ENCODE measurements at regions not wholly inside any gene's neighbourhood (a gene's known extent, or its start where the extent isn't known, plus 50 kb on each side); places are given as distances from the start of the nearest gene placed in this dataset.
A peak's percentile ranks its signal among the peaks of the same experiment; 100 is the strongest.
"Not testable (repeated sequence)": the region's sequence is repeated elsewhere in the genome, so short reads cannot be mapped to it uniquely, and the experiment has no call there.

DNA sequence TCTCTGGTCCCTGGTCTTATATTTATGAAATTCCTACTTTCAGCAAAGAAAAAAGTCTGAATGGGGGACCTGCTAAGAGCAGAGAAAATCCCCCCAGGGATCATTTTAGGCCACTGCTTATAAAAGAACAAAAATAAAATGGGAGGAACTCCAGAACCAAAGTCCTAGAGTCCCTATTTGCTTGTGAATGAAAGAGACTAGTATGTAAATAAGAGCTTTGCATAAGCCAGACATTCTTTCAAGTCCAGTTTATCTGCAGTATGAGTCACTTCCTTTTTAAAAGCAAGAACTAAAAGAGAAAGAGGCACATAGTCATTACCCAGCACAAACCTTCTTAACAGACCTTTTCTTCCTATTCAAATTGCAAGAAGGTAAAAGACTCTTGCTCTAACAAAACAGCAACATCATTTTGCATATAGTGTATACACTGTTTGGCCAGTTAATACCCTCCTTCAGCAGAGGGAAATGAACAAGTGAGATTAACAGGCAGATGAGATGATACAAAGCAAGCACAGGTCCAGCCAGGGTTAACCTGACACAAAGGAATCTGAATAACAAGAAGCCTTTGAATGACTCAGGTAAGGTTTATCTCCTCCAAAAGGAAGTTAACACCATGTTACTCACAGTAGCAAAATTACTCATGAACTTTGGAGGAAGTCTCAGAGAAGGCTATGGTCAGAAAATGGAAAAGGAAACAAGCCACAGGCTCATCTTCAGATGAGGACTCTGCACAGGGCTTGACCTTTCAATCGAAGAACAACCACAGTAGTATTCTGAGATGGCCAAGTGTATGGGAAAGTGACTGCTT lies 87.3 kb downstream of the PHLDA1 start:
- no peak for DNase-seq (ENCODE audit: low read depth in 2 of 2)

DNA sequence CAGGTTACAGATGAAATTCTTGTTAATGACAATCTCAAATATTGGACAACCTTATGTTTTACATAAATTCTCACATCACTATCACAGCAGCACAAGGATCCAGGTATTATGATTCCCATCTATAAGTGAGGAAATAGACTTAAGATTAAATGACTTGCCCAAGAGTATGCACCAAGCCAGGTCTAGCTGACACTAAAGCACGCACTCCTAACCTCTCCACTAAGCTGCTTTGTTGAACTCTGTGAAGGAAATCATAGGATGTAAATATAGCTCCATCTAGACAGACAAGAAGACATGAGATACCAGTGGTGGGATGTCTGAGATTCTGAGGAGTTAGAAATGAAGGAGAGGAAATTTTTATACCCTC lies 87.9 kb downstream of the PHLDA1 start:
- DNase-seq (ENCODE audit: low read depth in 2 of 2), result no peak

DNA sequence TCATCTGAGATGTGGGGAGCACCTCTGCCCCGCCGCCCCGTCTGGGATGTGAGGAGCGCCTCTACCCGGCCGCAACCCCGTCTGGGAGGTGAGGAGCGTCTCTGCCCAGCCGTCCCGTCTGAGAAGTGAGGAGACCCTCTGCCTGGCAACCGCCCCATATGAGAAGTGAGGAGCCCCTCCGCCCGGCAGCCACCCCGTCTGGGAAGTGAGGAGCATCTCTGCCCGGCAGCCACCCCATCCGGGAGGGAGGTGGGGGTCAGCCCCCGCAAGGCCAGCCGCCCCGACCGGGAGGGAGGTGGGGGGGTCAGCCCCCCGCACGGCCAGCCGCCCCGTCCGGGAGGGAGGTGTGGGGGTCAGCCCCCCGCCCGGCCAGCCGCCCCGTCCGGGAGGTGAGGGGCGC lies 89.9 kb downstream of the PHLDA1 start:
- not testable (repeated sequence) for DNase-seq (ENCODE audit: low read depth in 2 of 2)

DNA sequence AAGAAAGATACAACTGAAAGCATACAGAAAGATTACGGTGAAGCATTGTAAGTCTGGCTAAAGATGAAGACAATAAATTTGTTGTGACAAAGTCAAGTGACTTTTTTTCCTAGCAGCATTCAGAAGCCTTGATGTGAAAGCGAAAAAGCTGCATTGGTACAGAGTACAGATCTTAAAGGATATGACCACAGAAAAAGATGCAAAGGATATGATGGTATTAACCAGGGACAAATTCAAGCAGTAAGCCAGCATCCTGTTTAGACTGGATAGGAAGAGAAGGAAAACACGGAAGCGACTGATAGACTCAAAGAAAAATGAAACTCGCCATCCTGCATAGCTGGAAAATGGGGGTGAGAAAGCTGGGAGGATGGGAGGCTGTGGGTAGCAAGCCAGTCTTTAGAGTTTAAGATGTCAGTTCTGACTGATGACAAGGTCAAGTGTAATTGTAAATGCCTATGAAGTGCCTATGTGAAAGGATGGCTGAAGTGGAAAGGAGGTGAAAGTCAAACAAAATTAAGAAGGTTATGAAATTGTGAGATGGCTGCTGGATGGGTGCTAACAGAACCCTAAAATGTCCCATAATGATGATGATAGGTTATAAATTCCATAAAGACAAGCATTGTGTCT lies 92.4 kb downstream of the PHLDA1 start:
- no peak for DNase-seq (ENCODE audit: low read depth in 2 of 2)

DNA sequence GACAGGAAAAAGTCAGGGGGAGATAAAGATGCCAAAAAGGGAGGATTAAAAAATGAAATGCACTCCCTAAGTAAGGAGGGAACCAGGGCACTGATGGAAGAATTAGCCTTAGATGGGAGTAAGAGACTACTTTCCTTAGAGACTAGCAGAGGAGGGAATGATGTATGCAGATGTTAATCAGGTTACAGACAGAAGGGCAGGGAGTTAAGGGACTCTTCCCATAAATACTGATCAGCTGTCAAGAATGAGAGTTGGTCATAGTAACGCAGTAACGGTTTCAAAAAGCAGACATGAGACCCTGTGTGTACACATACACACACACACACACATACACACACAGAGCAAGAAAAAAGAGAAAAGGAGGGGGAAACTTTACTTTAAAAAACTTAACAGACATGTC lies 93.4 kb downstream of the PHLDA1 start:
- no peak for DNase-seq (ENCODE audit: low read depth in 2 of 2)

GRCh38 chr12:75937486-75937885 lies 94.1 kb downstream of the PHLDA1 start:
- DNase-seq (ENCODE audit: low read depth in 2 of 2), result no peak

DNA sequence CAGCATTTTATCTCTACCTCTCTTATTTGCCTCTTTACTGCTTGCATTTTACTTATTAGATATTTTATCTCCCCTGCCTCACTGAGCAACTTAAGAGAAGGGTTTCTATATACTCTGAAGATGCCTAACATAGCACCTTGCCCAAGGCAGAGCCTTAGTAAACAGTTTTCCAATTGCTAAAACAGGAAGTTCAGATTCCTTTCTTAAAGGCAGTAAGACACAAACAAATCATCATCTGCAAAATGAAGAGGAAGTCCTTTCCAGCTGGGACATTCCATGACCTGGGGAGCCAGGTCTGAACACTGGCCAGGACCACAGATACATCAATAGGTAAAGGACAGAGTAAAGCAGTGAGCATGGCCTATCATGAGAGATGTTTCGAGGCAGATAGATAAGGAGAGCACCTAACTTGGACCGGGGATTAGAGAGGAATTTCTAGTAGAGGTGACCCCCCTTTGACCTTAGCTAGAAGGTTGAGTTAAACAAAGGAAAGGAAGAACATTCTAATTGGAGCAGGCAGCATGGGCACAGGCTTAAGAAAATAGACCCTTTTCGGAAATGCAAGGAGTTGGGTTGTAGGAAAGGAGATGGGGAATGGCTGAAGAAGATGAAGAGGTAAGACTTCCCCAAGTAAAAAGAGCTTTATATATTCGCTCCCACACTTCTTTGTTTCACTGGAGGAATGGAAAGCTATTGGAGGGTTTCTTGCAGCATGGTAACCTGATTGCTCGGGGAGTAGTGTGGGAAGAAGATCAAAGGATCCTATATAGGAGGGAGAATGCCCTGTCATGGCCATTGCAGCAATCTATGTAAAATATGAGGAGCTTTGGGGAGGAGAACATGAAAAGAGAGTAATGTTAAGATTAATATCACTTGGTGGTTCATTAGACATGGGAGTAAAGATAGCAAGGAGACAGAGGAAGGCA lies 94.8 kb downstream of the PHLDA1 start:
- no peak for DNase-seq (ENCODE audit: low read depth in 2 of 2)

DNA sequence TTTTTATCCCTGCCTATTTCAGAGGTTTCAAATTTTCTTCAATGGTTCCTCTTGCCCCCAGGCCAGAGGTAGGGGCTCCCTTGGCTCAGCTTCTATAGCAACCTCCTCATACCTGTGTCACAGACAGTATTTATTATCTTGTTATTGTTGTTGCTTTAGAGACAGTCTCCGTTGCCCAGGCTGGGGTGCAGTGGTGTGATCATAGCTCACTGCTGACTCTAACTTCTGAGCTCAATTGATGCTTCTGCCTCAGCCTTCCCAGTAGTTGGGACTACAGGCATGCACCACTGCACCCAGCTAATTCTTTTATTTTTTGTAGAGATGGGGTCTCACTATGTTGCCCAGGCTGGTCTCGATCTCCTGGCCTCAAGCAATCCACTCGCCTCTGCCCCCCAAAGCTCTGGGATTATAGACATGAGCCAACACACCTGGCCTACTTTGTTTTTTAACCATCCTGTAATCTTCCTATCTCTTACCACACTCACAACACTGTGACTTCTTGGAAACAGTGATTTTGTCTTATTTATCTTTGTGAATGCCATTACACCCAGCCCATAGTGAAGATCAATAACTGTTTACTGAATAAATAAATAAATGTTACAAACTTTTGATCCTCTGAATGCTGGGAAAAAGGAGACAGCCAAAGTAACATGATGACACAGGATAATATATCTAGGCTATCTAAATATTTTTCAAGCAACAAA lies 95.9 kb downstream of the PHLDA1 start:
- DNase-seq (ENCODE audit: low read depth in 2 of 2), result no peak

DNA sequence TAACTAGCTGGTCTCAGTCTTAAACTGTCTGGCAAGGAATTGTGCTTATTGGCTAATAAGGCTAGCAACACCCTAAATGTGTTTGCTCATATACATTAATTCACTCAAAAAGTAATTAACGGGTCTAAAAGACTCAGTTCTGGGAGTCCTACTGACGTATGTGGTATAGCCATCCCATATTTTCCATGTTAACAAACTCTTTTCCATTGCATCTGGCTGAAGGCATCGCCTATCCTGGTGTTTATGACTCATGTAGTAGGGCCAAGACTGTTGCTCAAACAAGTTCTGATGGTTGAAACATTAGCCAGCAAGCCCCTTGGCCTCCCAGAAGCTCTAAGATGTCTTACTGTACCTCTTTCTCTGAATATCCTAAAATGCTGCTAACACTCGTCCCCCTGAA lies 98.5 kb downstream of the PHLDA1 start:
- no peak for DNase-seq (ENCODE audit: low read depth in 2 of 2)

DNA sequence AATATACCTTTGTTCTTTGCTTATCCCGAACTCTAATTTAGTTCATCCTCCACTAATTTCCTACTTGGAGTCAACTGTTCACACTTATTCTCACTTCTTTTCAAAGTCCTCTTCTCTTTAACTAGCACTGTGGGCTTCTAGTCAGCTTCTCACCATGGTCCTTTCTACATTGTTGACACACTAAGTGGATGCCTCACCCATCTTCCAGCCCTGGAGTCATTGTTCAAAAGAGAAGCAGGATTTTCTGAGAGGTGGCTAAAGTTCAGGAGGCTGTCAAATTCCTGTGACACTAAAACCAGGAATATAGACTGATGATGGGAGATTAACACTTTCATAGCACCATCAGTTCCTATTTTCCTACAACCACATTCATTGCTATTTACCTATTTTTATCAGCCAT lies 99.3 kb downstream of the PHLDA1 start:
- DNase-seq (ENCODE audit: low read depth in 2 of 2), result no peak

GRCh38 chr12:75923964-75924666 lies 107.5 kb downstream of the PHLDA1 start:
- DNase-seq (ENCODE audit: low read depth in 2 of 2), result no peak

- no peak for DNase-seq (ENCODE audit: low read depth in 2 of 2)
Measured at GRCh38 chr12:75922944-75923642, 108.5 kb downstream of the PHLDA1 start.

DNA sequence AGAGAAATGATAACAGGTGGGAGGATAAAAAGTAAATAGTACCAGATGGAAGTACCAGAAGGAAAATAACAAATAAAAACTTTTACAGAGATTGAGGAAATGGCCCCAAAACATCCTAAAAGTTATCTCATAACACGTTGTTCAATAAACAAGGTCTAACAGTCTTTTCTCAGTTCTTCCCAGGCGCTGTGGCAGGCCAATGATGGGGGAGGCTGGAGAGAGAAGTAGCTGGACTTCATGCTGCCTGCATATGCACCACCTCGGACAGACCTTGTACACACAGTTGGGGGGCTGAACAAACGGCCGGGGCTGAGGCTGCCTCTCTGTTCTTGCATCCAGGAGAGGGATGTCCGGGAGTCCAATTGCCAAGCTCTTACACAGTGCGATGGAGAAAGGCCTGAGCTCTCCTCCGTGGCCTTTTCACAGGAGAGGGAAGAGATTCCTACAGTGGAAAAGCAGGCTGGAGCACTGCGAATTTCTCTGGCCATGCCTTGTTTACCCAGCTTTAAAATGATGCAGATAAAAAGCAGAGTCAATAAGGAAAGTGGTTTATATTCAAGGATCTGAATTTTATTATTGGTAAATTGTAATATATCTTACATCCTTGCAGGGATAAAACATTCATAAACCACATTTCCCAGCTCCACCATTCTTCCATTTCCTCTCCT lies 109.8 kb downstream of the PHLDA1 start:
- no peak for DNase-seq (ENCODE audit: low read depth in 2 of 2)

DNA sequence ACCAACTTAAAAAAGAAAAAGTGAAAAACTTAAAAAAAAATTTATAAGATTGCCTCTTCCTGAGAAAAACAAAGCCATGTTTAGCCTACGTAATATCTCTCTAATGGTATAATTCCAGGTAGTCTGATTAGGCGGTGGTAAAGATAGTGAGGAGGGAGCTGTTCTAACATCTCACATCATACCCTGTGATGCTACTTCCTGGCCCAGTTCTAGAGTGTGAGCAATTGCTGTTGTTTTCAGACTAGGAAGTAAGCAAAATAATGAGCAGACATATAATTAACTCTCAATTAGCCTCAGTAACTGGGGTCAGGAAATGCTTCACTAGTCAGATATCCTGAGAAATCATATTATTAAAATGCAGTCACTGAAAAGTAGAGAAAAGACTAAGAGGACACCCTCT lies 113.9 kb downstream of the PHLDA1 start:
- DNase-seq (ENCODE audit: low read depth in 2 of 2), result no peak

- no peak for DNase-seq (ENCODE audit: low read depth in 2 of 2)
Measured at GRCh38 chr12:75917083-75917482, 114.5 kb downstream of the PHLDA1 start.

DNA sequence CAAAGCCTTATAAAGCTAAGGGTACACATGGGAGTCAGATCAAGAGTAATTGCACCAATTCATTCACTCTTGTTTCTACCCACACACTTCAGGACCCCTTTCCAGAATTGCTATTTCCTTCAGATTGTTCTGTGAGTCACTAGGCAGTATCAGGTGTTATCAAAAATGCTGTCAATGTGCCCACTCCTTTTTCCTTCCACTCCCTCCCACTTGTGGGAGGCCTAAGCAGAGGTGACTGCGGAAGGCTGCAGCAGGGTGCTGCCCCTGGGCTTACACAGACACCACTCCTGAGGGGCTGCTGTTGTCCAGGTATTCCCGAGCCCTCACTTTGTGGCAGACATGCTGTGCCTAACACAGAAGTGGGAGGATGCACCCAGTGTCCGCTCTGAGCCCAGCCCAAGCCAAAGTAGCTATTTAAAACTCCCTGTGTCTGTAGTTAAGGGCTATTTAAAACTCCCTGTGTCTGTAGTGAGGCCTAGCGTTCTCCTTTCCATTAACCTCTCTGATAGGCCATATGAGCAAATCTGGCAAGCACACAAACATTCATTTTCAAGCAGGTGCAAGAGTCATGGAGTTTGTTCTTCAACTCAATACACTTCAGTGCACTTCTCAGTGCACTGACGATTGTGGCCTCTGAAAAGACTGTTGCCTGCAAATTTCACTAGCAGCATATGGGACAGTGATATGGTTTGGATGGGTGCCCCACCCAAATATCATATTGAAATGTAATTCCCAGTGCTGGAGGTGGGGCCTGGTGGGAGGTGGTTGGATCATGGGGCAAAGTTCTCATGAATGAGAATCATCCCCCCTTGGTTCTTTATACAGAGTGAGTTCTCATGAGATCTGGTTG lies 117.8 kb downstream of the PHLDA1 start:
- peak in 1 of 2 donors; percentile 24 for DNase-seq (ENCODE audit: low read depth in 2 of 2)

GRCh38 chr12:75909714-75910656 lies 121.6 kb downstream of the PHLDA1 start:
- no peak for DNase-seq (ENCODE audit: low read depth in 2 of 2)

All from stimulated activated CD8-positive, alpha-beta memory T cell treated with anti-CD3 and anti-CD28 coated beads, Interleukin-7, amount 100 ng/mL, for 4 hours (primary cell).